A549 (cell line): ENCODE measurements at regions not wholly inside any gene's neighbourhood (a gene's known extent, or its start where the extent isn't known, plus 50 kb on each side); places are given as distances from the start of the nearest gene placed in this dataset.

ENCODE experiments used
- BHLHE40 ChIP-seq: IDR thresholded peaks from 2 replicates; pipeline ENCODE4 v1.6.1; 2012; ENCODE audit warnings: low read depth, low read length, inconsistent platforms
- CTCF ChIP-seq: fragments of >200 bp; sonication (Bioruptor Twin); formaldehyde crosslinking; IDR thresholded peaks from 3 replicates; pipeline ENCODE4 v1.5.1; 2016
- POLR2A ChIP-seq: IDR thresholded peaks from 2 replicates; pipeline ENCODE4 v1.6.1; 2012; ENCODE audit warnings: mild to moderate bottlenecking, low read length
- RAD21 ChIP-seq, 2 experiments: fragments of >200 bp in 1 of 2; sonication (Bioruptor Twin) in 1 of 2; formaldehyde crosslinking in 1 of 2; IDR thresholded peaks in 1 of 2; conservative IDR thresholded peaks in 1 of 2; 2 replicates in 1 of 2; 3 replicates in 1 of 2; pipeline ENCODE4 v1.6.1; 2012 to 2018; ENCODE audit warnings: inconsistent platforms in 1 of 2
- REST ChIP-seq: fragments of 200-600 bp; sonication (generic); IDR thresholded peaks from 2 replicates; pipeline ENCODE4 v1.6.1; 2016; ENCODE audit warnings: antibody characterized with exemption, mild to moderate bottlenecking, moderate library complexity
- RNF2 ChIP-seq: fragments of 200-600 bp; sonication (generic); IDR thresholded peaks from 2 replicates; pipeline ENCODE4 v1.6.1; 2016; ENCODE audit warnings: low read depth, mild to moderate bottlenecking, antibody characterized with exemption, moderate library complexity, borderline replicate concordance

DNA sequence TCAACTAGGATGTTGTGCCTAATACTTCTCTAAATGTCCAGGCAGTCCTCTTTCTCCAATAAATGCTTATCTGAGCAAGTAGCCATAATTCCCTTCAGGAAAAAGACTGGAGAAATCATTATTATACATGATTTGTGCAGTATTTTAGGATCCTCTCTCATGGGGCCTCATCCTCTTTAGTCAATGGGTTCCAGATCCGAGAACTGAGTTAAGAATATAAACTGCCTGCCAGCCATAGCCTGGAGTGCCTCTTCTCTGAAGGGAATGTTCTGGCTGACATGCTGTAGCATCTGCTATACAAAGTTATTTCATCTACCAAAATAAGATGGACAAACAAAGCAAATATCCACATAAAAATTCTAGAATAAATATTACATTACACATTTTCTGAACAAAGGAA is 334.0 kb upstream of the PRMT6 start:
- TF ChIP-seq RAD21 (conservative IDR thresholded peaks at IDR 0.05 in 1 of 2, IDR thresholded peaks at IDR 0.05 in 1 of 2) = no peak
- no peak for TF ChIP-seq POLR2A
- TF ChIP-seq CTCF = no peak
- no peak for TF ChIP-seq RNF2
- no peak for TF ChIP-seq BHLHE40
- TF ChIP-seq REST = no peak
